ENCODE measurements at regions not wholly inside any gene's neighbourhood (a gene's known extent, or its start where the extent isn't known, plus 50 kb on each side); places are given as distances from the start of the nearest gene placed in this dataset.
"Not testable (repeated sequence)": the region's sequence is repeated elsewhere in the genome, so short reads cannot be mapped to it uniquely, and the experiment has no call there.

DNA sequence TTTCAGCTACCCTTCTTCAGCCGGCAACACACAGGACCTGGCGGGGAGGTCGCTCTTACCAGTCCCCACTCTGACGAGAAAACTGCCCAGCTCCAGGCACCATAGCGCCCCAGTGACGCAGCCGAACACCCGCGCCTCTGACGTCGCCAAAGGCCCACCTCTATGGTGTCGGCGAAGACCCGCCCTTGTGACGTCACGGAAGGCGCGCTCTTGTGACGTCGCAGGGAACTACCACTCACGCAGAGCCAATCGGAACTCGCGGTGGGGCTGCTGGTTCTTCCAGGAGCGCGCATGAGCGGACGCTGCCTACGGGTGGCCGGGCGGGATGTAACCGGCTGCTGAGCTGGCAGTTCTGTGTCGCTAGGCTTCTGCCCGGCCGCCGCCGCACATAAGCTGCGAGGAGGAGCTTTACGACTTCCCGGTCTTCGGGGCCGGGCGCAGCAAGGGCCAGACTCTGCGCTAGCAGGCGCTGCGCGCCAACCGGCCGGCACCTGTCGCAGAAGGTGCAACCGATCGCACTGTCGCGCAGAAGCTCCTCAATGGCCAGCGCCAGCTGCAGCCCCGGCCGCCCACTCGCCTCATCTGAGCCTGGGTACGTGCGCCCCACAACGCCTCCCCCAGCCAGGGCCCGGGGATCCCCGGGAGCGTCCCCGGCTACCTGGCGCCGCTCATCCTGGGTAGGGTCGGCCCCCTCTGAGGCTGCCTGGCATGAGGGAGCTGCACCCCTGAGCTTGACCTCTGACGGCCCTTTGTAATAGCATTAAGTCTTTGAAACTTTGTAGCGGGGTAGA is 121.3 kb upstream of the FBXO28 start:
- DNase-seq (ENCODE audit: low read depth in 3 of 3, low spot score in 2 of 3), result peak; percentile 94 to 98 (median 97)

DNA sequence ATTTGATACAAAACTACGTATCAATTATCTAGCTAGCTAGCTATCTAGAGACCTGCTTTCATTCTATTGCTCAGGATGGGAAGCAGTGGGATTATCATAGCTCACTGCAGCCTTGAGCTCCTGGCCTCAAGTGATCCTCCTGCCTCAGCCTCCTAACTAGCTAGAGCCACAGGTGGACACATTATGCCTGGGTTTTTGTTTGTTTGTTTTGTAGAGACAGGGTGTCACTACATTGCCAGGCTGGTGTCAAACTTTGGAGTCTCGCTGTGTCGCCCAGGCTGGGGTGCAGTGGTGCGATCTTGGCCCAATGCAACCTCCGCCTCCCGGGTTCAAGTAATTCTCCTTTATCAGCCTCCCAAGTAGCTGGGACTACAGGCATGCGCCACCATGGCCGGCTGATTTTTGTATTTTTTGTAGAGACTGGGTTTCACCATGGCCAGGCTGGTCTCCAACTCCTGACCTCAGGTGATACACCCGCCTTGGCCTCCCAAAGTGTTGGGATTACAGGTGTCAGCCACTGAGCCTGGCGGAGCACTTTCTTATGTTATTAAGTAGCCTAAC is 122.5 kb upstream of the FBXO28 start:
- not testable (repeated sequence) for DNase-seq (ENCODE audit: low read depth in 3 of 3, low spot score in 2 of 3)

DNA sequence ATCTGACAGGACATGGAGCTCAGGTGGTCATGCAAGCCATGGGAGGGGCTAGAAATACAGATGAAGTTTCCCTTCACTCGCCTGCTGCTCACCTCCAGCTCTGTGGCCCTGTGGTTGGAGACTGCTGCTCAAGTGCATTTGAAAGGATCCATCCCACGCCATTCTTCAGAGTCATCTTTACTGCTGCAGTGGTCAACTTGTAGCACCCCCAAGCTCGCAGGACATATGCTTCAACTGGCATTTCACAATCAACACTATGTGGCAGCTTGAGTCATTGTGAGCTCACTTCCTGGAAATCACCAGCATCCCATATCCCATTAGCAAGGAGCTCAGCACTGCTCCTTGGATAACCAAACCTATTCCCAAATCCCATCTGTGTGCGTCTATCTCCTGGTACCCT is 116.2 kb upstream of the TP53BP2 start:
- not testable (repeated sequence) for DNase-seq (ENCODE audit: low read depth in 3 of 3, low spot score in 2 of 3)

DNA sequence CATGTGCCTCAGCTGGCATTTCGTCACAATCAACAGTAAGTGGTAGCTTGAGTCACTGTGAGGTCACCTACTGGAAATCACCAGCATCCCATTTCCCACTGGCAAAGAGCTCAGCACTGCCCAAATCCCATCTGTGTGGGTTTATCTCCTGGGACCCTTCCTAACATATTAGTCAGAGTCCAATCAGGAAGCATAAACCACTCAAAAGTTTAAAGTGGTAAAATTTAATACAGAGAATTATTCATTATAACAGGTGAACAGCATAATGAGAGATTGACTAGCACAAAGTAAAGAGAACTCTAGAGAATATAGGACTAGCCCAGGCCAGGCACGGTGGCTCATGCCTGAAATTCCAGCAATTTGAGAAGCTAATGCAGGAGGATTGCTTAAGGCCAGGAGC is 107.1 kb upstream of the TP53BP2 start:
- DNase-seq (ENCODE audit: low read depth in 3 of 3, low spot score in 2 of 3), result not testable (repeated sequence)

DNA sequence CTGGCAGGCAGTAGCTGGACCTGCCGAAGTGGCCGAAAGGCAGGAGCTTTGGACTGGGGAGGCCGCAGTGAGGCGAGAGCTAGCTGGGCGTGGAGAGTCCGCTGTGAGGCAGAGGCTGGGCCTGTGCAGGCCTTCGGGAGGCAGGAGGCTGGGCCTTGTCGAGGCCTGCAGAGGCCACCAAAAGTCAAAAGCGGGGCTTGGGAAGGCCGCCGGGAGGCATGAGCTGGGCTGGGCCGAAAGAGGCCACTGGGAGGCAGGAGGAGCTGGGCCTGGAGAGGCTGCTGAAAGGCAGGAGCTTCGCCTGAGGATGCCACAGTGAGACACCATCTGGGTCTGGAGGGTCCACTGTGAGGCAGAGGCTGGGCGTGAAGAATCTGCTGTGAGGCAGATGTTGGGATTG is 105.8 kb upstream of the TP53BP2 start:
- DNase-seq (ENCODE audit: low read depth in 3 of 3, low spot score in 2 of 3), result not testable (repeated sequence)

DNA sequence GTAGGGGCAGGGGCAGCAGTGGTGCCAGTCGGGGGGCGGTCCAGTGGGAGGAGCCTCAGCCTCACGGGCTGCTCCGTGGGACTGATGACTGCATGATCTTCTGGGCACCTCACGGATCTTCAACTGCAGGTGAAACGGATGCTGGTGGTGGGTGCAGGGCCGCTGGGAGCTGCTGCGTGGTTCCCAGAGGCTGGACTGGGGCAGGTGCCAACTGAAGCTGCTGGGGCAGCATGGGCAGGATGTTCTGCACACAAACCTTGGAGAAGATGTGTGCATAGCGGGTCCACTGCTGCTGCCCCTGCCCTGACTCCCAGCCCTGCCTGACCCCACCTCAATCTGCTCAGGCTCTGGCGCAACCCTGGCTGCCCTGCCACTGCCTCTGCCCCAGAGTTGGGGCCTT is 104.2 kb upstream of the TP53BP2 start:
- not testable (repeated sequence) for DNase-seq (ENCODE audit: low read depth in 3 of 3, low spot score in 2 of 3)

DNA sequence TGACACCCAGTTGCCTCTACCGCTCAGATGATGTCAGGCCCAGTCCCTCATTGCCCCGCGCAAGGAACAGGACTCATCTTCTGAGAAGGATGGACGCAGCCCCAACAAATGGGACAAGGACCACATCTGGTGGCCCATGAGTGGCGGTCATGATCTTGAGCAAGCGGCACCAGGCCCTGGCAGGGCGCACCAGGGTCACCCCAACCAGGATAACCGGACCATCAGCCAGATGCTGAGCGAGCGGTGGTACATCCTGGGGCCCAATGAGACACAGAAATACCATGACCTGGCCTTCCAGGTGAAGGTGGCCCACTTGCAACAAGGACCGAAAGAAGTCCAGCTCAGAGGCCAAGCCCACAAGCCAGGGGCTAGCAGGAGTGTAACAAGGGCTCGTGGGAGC is 102.3 kb upstream of the TP53BP2 start:
- DNase-seq (ENCODE audit: low read depth in 3 of 3, low spot score in 2 of 3), result not testable (repeated sequence)

DNA sequence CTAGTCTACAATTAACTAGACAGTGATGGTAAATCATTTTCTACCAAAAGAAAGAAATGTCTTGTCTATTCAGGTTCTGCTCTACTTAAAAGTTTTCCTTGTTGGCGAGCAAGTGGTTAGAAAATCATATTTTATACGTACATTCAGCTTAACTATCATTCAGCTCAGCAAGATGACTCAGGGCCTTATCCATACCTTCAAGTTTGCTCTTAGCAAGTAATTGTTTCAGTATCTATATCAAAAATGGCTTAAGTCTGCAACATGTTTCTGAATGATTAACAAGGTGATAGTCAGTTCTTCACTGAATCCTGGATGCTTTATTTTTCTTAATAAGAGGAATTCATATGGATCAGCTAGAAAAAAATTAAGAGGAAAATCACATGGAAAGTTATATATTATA is 90.8 kb upstream of the TP53BP2 start:
- DNase-seq (ENCODE audit: low read depth in 3 of 3, low spot score in 2 of 3), result not testable (repeated sequence)

DNA sequence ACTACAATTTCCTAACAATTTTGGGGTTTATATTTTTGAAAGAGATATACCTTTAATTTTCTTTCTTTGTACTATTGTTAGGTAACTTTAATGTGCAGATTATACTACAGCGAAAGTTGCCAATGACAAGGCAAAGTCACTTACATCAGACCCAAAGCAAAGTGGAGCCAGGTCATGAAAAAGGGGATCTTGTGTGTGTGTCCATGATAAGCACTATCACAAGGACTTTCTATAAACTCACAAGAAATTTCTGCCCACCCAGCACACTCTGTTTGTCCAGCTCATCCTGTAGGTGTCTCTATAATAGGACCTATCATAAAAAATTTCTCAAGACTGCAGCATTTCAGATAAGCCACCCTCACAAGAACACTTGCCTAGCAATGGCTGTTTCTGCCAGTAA is 85.7 kb upstream of the TP53BP2 start:
- DNase-seq (ENCODE audit: low read depth in 3 of 3, low spot score in 2 of 3), result not testable (repeated sequence)

DNA sequence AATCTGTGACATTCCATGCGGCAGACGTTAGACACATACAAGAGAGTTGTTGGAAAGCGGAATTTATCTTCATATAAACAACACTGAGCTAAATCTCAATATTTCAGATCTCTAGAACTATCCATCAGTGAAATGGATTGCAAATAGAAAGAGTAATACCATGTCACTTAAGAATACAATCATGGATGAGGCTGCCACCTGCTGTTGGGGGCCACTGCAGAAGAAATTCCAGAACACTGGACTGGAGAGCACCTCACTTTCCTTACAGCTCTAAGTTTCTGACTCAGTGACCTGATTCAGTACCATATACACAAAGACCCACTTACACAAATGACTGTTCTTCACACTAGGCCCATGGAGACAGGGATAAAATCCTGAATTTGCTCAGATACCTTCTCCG is 75.1 kb upstream of the TP53BP2 start:
- not testable (repeated sequence) for DNase-seq (ENCODE audit: low read depth in 3 of 3, low spot score in 2 of 3)

DNA sequence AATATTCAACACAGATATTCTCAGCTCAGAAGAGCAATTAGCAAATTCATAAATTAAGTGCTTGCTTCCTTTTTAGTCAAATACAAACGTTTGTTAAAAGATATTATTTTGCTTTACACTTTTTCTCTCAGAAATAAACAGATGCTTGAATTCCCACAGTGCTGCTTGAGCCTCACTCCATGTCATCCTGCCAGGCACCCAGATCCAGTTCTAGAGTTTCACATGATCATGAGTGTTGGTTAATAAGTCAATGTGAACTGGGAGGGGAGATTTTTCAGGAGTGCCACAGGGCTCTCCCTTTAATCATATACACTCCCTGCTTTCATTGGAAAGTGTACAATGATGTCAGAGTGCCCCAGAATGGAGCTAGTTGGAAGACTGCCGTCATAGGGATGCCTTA is 69.7 kb upstream of the TP53BP2 start:
- DNase-seq (ENCODE audit: low read depth in 3 of 3, low spot score in 2 of 3), result not testable (repeated sequence)

DNA sequence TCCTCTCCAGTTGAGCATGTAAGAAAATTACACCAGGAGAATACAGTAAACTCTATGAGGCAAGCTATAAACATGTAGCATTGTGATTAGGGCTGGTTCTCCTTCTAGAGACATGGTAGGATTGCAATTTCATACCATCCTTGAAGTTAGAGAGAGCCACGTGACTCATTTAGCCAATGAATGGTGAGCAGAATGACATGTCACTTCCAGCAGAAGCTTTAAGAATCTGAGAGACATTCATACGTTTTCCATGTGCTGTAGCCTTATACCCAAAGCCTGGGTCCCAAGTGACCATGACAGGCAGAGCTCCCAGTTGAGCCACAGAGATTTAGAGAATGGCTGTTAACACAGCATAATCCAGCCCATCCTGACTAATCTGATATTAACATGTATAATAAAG is 68.0 kb upstream of the TP53BP2 start:
- DNase-seq (ENCODE audit: low read depth in 3 of 3, low spot score in 2 of 3), result not testable (repeated sequence)

DNA sequence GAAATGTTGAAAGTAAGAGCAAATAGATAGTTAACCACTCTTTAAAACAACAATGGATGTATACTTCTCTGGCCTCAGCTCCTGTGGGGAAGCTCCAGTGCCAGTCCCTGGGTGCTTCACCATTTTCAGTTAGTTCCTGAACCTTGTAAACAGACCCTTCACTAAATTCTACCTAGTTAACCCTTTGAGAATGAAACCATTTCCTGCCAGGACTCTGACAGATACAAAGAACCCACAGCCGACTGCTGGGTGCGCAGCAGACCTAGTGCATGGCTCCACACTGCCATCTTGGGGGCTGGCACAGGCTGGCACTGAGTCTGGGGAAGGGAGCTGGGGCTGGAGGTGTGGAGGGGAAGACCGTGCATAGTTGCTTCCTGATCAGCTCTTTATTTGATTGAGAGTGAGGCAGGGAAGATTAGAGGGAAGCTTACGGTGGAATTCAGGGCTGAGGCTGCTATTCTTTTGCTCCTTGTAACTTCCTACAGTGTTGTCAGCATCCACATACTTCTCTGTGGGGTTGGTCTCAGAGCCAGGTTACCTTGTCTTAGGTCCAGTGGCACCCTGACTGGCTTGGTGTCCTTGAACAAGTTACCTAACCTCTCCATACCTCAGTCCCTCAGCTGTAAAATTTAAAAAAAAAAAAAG is 62.3 kb upstream of the TP53BP2 start:
- not testable (repeated sequence) for DNase-seq (ENCODE audit: low read depth in 3 of 3, low spot score in 2 of 3)

DNA sequence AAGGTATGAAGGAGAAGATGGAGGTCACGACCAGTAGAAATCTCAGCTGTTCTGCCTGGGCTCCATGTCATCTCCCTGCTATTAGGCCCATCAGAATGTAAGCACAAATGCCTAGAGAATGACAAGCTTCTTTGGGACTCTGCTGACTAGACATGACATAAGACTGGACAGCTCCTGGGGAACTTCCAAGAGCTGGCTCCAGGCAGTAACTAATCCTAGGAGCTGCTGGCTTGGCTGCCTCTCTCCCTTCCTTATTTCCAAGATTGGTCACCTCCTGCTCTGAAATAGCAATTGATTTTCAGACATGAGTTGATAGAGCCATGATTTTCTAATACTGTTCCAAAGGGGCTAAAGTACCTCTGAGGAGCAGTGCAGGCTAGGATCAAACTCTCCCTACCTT is 57.5 kb upstream of the TP53BP2 start:
- not testable (repeated sequence) for DNase-seq (ENCODE audit: low read depth in 3 of 3, low spot score in 2 of 3)

DNA sequence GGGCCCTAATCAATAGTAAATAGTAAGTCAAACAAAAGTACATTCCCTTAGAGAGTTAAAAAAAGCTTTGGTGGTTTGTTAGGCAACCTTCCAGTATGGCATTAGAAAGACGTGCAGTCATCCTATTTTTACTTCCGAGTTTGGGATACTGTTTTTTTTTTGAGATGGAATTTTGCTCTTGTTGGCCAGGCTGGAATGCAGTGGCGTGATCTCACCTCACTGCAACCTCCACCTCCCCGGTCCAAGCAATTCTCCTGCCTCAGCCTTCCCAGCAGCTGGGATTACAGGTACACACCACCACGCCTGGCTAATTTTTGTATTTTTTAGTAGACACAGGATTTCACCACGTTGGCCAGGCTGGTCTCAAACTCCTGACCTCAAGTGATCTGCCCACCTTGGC is 54.0 kb upstream of the TP53BP2 start:
- not testable (repeated sequence) for DNase-seq (ENCODE audit: low read depth in 3 of 3, low spot score in 2 of 3)

DNA sequence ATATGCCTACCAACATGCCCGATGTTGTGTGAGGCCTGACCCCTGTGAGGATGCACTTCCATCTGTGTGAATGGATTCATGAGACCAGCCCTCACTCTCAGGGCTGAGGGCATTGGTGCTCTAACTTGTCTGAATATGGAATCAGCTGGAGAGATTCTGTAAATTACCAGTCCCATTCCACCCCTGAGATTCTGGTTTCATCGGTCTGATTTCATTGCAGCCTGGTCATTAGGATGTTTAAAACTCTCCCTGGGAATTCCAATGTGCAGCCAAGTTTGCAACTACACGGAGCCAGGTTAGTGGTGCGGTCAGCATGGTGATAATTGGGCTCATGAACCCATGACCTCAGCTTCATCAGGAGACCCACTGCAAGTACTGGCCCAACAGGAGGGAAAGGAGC is 51.4 kb upstream of the TP53BP2 start:
- DNase-seq (ENCODE audit: low read depth in 3 of 3, low spot score in 2 of 3), result not testable (repeated sequence)

DNA sequence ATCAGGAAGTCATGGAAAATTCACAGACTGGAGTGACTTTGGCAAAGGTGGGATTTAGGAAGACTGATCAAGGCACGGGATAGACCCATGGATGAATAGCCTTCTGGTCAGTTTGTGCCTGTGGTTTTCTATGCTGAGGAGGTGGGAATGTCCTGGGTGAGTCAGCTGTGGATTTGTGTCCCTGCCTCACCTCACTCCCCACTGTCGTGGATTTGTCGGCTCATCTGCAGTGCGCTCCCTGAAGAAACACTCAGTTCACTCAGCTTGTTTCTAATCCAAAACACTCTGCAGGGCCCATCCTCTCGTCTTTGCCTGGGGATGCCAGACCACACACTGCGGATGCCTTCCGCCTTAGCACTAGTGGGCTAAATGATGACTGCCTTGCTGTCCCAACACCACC is 50.2 kb upstream of the TP53BP2 start:
- not testable (repeated sequence) for DNase-seq (ENCODE audit: low read depth in 3 of 3, low spot score in 2 of 3)

All from right renal cortex interstitium (tissue), 3 donors.